ENCODE measurements at regions not wholly inside any gene's neighbourhood (a gene's known extent, or its start where the extent isn't known, plus 50 kb on each side); places are given as distances from the start of the nearest gene placed in this dataset.

DNA sequence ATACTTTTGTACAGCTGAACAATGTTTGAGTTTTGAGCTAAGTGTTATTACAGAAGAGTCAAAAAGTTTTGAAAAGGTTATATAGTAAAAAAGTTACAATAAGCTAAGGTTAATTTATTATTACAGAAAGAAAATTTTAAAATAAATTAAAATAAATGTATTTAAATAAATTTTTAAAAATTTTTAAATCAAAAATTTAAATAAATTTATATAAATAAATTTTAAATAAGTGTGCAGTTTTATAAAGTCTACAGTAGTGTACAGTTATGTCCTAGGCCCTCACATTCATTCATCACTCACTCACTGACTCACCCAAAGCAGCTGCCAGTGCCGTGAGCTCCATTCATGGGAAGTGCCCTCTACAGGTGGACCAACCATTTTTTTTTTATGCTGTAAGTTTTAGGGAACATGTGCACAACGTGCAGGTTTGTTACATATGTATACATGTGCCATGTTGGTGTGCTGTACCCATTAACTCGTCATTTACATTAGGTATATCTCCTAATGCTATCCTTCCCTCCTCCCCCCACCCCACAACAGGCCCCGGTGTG is 462.9 kb upstream of the ZMIZ1 start:
- TF ChIP-seq, protein P1, sequence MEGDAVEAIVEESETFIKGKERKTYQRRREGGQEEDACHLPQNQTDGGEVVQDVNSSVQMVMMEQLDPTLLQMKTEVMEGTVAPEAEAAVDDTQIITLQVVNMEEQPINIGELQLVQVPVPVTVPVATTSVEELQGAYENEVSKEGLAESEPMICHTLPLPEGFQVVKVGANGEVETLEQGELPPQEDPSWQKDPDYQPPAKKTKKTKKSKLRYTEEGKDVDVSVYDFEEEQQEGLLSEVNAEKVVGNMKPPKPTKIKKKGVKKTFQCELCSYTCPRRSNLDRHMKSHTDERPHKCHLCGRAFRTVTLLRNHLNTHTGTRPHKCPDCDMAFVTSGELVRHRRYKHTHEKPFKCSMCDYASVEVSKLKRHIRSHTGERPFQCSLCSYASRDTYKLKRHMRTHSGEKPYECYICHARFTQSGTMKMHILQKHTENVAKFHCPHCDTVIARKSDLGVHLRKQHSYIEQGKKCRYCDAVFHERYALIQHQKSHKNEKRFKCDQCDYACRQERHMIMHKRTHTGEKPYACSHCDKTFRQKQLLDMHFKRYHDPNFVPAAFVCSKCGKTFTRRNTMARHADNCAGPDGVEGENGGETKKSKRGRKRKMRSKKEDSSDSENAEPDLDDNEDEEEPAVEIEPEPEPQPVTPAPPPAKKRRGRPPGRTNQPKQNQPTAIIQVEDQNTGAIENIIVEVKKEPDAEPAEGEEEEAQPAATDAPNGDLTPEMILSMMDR (IDR thresholded peaks at IDR 0.05), result peak in 3 of 4 donors; percentile 12 to 16 (median 14)
- no peak for TF ChIP-seq POLR2A (IDR thresholded peaks at IDR 0.05)

Measured in right lobe of liver (tissue), 4 donors.